NCI-H226 (cell line): ENCODE measurements at regions not wholly inside any gene's neighbourhood (a gene's known extent, or its start where the extent isn't known, plus 50 kb on each side); places are given as distances from the start of the nearest gene placed in this dataset.
"Not testable (repeated sequence)": the region's sequence is repeated elsewhere in the genome, so short reads cannot be mapped to it uniquely, and the experiment has no call there.

Source experiments
- DNase-seq: peaks from one replicate; pipeline ENCODE4 v3.0.0-alpha.2; 2015

DNA sequence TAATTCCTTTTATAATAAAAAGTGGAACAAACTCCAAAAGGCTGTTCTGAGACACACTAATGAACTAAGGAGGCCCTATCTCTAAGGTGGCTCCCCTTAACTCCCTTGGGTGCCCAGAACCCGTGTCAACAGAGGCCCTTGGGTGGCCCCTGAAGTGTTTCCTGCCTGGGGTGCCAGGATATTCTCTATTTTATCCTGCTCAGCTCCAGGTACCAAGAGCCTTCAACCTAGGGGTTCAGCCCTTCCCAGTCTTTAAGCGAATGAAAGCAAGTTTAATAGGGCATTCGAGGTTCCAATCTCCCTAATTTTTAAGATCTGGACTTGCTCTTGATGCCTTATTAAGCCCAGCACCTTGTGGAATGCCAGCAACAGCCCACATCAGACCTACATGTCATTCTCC, 64.4 kb upstream of the MYO3A start:
- no peak for DNase-seq

- not testable (repeated sequence) for DNase-seq
Measured at GRCh38 chr10:25874402-25874801, 59.6 kb upstream of the MYO3A start.

DNA sequence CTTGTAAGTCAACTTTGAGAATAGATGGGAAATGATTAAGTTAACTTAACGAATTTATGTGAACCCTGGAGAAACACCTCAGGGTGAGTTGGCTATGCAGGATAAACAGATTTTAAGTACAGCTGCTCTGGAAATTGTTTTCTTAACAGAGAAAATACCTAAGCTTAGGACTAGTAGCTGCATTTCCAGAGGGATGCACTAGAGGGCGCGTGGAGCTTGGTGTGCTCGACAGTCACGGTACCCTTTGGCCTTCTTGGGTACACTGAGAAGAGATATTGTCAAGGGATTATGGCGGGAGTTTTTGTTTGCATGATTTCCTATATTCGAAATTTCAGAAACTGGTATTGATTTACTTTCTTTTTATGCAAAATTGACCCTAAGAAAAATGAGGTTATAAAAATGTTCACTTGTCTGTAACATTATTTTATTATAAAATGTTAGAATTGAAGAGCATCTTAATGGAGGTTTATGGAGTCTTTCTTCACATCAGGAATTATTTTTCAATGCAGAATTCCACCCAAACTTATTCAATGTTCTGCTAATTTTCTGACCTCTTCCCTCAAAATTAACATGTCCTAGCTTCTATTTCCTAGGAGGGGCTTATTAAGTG, 58.4 kb upstream of the MYO3A start:
- DNase-seq = peak; percentile 41

- no peak for DNase-seq
Measured at GRCh38 chr10:25877296-25877695, 56.7 kb upstream of the MYO3A start.
